Globus pallidus (tissue), 1 donor: ENCODE measurements at regions not wholly inside any gene's neighbourhood (a gene's known extent, or its start where the extent isn't known, plus 50 kb on each side); places are given as distances from the start of the nearest gene placed in this dataset.

Experiments
- DNase-seq: peaks from one replicate; pipeline ENCODE4 v3.0.0-alpha.2; 2015; ENCODE audit warnings: low spot score

DNA sequence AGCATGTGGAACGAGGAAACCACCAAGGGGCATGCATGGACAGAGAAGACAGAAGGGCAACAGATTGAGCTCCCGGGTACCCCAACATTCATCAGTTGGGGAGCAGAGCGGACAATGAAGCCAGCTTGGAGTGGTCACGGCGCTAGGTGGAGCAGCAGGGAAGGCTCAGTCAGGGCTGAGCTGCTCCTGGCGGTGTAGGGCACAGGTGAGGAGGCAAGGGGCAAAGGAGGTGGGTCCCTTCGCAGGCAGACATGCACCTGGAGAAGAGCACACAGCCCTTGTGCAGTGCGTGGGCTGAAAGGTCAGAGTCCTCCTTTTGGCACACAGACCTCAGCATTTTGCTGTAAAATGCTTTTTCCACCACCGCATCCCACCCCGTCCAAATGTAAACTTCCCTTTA is 90.0 kb upstream of the SLC6A6 start:
- DNase-seq, result no peak

GRCh38 chr3:14317057-14317553 is 85.3 kb upstream of the SLC6A6 start:
- no peak for DNase-seq

DNA sequence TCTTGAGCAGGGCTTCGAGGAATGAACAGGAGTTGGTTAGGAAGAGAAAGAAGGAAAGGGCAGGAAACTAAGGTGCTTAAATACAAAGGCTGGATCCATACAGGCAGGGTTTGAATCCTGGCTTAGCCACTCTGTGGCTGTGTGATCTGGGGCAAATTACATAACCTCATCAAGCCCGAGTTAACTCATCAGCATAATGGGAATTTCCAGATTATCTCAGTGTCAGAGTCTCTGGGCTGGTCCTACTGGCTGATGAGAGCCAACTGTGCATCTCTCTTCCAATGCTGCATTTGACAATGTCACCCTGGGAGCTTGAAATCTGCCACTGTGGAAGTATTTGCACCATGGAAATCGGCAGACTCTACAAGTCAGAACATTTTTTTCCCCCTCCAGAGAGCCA is 83.8 kb upstream of the SLC6A6 start:
- DNase-seq, result no peak

GRCh38 chr3:14319654-14320182 is 82.7 kb upstream of the SLC6A6 start:
- DNase-seq, result no peak

GRCh38 chr3:14320219-14320618 is 82.2 kb upstream of the SLC6A6 start:
- DNase-seq, result no peak

GRCh38 chr3:14322001-14322400 is 80.4 kb upstream of the SLC6A6 start:
- no peak for DNase-seq

DNA sequence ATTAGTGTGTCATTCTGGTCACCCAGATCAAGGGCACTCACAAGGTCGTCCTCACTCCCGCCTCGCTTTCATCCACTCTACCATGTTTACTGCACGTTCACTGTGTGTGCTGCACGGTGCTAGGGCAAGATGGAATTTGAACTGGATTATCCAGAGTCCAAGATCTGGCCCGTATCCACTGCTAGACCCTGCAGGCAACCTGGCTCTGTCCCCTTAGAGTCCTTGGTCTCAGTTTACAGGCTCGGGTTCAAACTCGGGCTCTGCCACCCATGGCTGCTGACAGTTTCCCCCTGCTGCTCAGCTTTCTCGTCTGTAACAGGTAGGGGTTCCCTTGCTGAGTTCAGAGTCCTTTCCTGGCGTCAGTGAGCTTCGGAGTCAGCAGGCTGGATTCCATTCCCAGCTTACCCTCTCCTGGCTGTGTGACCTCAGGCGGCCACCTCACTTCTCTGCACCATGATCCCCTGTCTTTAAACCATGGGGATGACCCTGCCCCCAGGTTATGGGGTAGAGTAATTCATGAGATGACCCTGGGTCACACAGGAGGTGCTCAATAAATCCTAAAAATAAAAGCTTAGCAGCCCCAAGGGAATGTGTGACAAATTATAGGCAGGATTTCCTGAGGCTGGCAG is 79.6 kb upstream of the SLC6A6 start:
- DNase-seq, result no peak

GRCh38 chr3:14323401-14324223 is 78.8 kb upstream of the SLC6A6 start:
- DNase-seq, result no peak

GRCh38 chr3:14324224-14324944 is 78.0 kb upstream of the SLC6A6 start:
- no peak for DNase-seq

DNA sequence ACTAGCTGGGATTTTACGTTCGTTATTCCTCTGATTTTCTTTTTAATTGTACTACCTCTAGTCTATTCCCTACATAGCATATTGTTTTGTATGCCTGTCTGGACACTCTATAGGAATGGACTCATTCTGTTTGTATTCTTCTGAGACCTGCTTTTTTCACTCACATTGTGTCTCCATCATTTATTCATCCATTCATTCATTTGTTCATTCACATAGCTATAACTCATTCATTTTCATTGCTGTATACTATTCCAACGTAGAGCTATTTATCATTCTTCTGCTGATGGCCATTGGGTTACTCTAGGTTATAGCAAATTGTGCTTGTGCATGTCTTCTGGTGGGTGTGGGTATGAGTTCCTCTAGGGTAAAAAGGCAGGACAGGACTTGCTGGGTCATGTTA is 74.0 kb upstream of the SLC6A6 start:
- no peak for DNase-seq

GRCh38 chr3:14329116-14329830 is 73.1 kb upstream of the SLC6A6 start:
- no peak for DNase-seq

- DNase-seq, result no peak
Observed at GRCh38 chr3:14329842-14330241, 72.6 kb upstream of the SLC6A6 start.

DNA sequence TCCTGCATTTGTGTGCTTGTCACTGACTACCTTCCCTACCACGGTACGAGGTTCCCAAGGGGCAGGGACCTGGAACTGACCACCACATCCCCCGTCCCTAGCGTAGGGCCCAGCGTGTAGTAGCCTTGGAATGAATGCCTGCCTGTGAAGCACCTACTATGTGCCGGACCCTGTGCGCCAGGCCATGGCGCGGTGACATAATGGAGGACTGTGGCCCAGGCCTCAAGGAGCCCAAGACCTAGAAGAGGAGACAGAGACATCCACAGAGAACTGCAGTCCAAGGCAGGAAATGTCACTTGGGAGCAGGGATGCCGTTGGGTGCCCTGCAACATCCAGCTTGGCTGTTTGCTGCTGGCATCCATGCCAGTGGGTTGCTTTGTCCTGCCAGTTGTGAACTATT is 71.9 kb upstream of the SLC6A6 start:
- DNase-seq, result no peak

- no peak for DNase-seq
Observed at GRCh38 chr3:14331251-14331650, 71.2 kb upstream of the SLC6A6 start.

- no peak for DNase-seq
Observed at GRCh38 chr3:14332392-14332791, 70.0 kb upstream of the SLC6A6 start.

DNA sequence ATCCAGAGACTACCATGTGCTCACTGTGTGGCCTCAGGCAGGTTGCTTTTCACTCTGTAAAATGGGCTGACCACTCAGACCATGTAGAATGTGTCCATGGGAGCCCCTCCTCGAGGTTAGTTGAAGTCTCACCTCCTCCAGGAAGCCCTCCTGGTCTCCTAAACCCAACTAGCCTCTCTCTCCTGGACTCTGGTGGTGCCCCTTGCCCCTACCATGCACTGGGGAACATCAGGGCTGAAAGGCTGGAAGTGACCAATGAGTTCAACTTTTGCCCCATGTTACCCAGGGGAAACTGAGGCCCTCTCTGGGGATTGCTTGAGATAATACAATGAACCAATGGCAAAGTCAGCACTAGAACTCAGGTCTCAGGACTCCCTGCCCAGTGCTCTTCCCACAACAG is 69.2 kb upstream of the SLC6A6 start:
- no peak for DNase-seq

- no peak for DNase-seq
Observed at GRCh38 chr3:14333621-14334020, 68.8 kb upstream of the SLC6A6 start.

DNA sequence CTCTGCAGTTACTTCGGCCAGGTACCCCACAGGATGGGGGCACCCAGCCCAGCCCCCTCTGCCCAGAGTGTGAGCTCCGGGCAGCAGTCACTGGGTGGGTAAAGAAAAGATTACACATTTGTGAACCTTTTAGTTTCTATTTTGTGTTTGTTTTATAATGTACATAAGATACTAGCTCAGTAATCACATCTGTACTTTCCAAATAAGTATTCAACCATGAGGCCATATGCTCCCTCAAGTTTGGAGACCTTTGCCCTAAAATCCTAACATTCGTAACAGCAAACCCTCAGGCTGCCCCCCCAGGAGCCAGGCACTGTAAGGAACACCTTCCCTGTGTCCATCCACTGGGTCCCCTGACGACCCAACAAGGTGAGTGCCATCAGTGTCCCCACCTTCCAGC is 68.3 kb upstream of the SLC6A6 start:
- no peak for DNase-seq

DNA sequence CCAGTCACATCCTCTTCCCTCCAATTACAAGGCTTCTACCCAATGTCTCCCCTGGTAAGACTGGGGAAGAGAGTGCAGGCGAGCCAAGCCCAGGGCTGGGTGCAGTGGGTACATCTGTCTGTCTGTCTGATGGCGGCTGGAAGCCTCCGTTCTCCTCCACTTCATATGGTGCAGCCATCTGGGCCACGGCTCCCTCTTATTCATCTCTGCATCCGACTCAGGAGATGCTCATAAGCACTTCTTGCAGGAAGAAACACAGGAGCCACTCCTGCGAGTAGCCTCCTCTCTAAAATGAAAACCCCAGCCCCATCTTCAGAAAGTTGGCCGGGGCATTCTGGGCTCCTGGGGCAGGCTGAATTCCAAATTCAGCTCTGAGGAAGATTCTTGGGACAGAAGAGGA is 67.5 kb upstream of the SLC6A6 start:
- no peak for DNase-seq

DNA sequence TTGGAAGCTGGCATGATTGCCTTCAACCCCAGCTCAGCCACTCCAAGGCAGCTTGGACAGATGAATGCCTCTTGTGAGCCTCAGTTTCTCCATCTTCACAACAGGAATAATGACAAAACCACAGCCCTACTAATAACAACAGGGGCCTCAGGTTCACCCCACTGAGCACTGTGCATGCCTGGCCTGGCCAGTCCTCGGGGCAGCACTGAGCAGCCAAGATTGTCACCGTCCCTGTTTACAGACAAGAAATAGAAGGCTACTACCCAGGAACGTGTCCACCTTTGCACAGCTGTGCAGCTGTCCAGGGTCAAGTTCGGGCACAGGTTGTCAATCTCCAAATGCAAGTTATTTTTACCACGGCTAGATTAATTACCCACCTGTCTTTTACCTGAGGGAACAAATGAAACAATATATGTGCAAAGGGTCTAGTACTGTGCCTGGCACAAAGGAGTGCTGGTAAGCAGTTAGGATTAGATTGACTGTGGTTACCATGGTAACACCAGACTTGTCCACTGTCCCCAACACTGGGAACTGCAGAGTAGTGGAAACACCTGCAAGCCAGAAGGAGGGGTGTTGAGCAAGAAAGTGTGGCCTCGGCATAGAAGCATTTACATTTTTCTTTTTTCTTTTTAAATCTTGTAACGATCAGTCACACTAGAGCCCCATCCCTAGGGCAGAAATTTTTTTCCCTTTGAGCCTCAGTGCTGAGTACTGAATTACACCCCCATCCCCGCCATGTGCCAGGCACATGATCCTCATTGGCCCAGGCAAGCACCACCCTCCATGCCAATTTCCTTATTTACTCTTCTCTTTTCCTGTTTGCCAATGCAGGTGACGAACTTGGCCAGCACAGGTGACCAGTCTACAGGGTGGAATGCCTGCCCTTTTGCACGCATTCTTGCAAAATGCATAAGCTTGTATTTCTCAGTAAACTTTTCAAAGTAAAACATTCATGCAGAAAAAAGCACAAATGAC is 66.3 kb upstream of the SLC6A6 start:
- DNase-seq, result no peak
